OCI-LY3 (cell line): ENCODE measurements at regions not wholly inside any gene's neighbourhood (a gene's known extent, or its start where the extent isn't known, plus 50 kb on each side); places are given as distances from the start of the nearest gene placed in this dataset.

Experiments used
- H2AFZ ChIP-seq: fragments of 200-600, 300-600 bp; shearing (Covaris generic); 2 replicates; pipeline ENCODE4 v1.6.0; 2014; ENCODE audit warnings: antibody characterized with exemption, low read depth, low read length
- H3K27ac ChIP-seq: fragments of 200-600, 300-600 bp; sonication (generic); 2 replicates; pipeline ENCODE4 v1.5.1; 2014; ENCODE audit warnings: mild to moderate bottlenecking, low read length, moderate library complexity, mixed read lengths
- H3K27me3 ChIP-seq: fragments of 200-600, 300-600 bp; sonication (generic); 2 replicates; pipeline ENCODE4 v1.6.1; 2014; ENCODE audit warnings: low read depth, low read length, mixed read lengths
- H3K36me3 ChIP-seq: fragments of 200-600, 300-600 bp; sonication (generic); replicated peaks from 2 replicates; pipeline ENCODE3; 2014; ENCODE audit warnings: low read depth, low read length, mixed read lengths
- H3K4me1 ChIP-seq: fragments of 300-600, 200-600 bp; sonication (generic); 2 replicates; pipeline ENCODE4 v1.6.1; 2014; ENCODE audit warnings: low read length, mixed read lengths
- H3K4me2 ChIP-seq: fragments of 200-600, 300-600 bp; sonication (generic); 2 replicates; pipeline ENCODE4 v1.6.1; 2014; ENCODE audit warnings: low read length, mixed read lengths
- H3K4me3 ChIP-seq: fragments of 300-600, 200-600 bp; sonication (generic); 2 replicates; pipeline ENCODE4 v1.5.1; 2014; ENCODE audit warnings: antibody characterized with exemption, mild to moderate bottlenecking, low read length, moderate library complexity
- H3K79me2 ChIP-seq: fragments of 300-600, 200-600 bp; shearing (Covaris generic); 2 replicates; pipeline ENCODE4 v1.6.1; 2014; ENCODE audit warnings: mild to moderate bottlenecking, low read length, mixed read lengths
- H3K9ac ChIP-seq: fragments of 300-600, 200-600 bp; shearing (Covaris generic); 2 replicates; pipeline ENCODE4 v1.6.0; 2014; ENCODE audit warnings: mild to moderate bottlenecking, low read length, moderate library complexity
- H3K9me3 ChIP-seq: fragments of 200-600, 300-600 bp; shearing (Covaris generic); 2 replicates; pipeline ENCODE4 v1.6.1; 2014; ENCODE audit warnings: low read length, mixed read lengths; ENCODE audit not compliant: insufficient read depth
- H4K20me1 ChIP-seq: fragments of 200-600, 300-600 bp; sonication (generic); 2 replicates; pipeline ENCODE4 v1.6.1; 2016; ENCODE audit warnings: low read length, mixed read lengths; ENCODE audit not compliant: insufficient read depth
- EZH2phosphoT487 ChIP-seq: fragments of 200-600 bp; shearing (Covaris generic); IDR thresholded peaks from 2 replicates; pipeline ENCODE4 v1.6.1; 2018; ENCODE audit warnings: antibody characterized with exemption, mixed run types, low read depth
- TF ChIP-seq, protein P1 (sequence below): fragments of 200-600, 300-600 bp; sonication (generic); IDR thresholded peaks from 2 replicates; pipeline ENCODE4 v1.5.1; 2014; ENCODE audit warnings: antibody characterized with exemption, low read length, low read depth

DNA sequence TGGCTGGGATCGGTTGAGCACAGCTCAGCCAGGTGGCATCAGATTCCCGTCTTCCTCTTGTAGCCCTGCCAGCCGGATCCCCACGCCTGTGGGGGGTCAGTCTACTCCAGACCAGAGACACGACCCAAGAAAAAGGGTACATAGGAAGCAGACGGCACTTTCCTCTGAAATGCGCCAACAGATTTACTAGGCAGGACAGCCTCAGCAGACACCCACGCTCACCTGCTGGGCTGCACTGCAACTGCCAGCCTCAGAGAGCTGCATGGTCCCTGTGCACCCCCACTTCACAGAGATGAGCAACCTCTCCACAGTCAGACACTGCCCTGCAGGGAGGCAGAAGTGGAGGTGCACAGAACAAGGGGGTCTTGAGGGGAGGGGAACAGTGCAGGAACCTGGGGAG lies 75.7 kb upstream of the OTOS start:
- Histone ChIP-seq H2AFZ (no peak overlapping the region), H3K36me3 (no peaks in the 10 kb centered on the region), H3K27ac (no peak overlapping the region), H3K9ac (no peak overlapping the region), H3K4me1 (no peaks in the 10 kb centered on the region), H3K27me3 (no peaks in the 10 kb centered on the region), H3K4me3 (no peak overlapping the region), H3K4me2 (no peak overlapping the region), H3K79me2 (no peaks in the 10 kb centered on the region), H4K20me1 (no peaks in the 10 kb centered on the region), H3K9me3 (no peaks in the 10 kb centered on the region)
- TF ChIP-seq, protein P1, sequence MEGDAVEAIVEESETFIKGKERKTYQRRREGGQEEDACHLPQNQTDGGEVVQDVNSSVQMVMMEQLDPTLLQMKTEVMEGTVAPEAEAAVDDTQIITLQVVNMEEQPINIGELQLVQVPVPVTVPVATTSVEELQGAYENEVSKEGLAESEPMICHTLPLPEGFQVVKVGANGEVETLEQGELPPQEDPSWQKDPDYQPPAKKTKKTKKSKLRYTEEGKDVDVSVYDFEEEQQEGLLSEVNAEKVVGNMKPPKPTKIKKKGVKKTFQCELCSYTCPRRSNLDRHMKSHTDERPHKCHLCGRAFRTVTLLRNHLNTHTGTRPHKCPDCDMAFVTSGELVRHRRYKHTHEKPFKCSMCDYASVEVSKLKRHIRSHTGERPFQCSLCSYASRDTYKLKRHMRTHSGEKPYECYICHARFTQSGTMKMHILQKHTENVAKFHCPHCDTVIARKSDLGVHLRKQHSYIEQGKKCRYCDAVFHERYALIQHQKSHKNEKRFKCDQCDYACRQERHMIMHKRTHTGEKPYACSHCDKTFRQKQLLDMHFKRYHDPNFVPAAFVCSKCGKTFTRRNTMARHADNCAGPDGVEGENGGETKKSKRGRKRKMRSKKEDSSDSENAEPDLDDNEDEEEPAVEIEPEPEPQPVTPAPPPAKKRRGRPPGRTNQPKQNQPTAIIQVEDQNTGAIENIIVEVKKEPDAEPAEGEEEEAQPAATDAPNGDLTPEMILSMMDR, result no peak
- no peak for TF ChIP-seq EZH2phosphoT487

DNA sequence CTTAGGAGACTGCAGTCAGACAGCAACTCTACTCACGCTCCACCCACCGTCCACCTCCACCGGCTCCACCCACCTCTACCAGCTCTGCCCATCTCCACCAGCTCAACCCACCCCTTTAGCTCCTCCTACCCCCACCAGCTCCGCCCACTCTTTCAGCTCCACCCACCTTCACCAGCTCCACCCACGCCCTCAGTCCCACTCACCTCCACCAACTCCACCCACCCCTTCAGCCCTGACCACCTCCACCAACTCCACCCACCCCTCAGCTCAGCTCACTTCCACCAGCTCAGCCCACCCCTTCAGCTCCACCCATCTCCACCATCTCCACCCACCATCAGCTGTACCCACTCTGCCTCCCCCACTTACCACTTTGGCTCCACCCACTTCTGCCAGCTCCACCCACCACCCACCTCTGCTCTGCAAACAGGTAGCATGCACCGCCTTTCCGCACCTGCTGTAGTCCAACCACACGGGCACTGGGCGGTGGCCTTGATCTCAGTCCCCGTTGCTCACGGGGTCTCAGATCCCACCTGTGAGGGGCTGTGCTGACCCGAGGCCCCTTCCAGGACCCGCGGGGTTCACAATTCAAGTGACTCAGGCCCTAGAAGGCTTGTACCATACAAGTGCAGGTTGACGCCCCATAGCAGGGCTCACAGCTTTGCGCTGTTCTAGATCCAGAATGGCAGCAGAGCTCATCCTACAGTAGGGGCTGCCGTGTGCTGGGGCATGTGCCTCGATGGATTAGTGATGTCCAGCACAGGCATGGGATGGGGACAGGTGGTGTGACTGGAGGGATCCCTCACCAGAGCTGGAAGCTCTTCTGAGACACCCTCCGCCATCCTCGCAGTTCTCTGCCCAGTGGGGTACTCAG lies 77.2 kb upstream of the OTOS start:
- Histone ChIP-seq H3K79me2 (no peaks in the 10 kb centered on the region), H3K36me3 (no peaks in the 10 kb centered on the region), H3K4me3 (no peak overlapping the region), H3K9ac (no peak overlapping the region), H3K4me1 (no peaks in the 10 kb centered on the region), H2AFZ (no peak overlapping the region), H3K27ac (no peak overlapping the region), H3K9me3 (no peaks in the 10 kb centered on the region), H3K4me2 (no peak overlapping the region), H4K20me1 (no peaks in the 10 kb centered on the region), H3K27me3 (no peaks in the 10 kb centered on the region)
- TF ChIP-seq, protein P1, result no peak
- no peak for TF ChIP-seq EZH2phosphoT487

DNA sequence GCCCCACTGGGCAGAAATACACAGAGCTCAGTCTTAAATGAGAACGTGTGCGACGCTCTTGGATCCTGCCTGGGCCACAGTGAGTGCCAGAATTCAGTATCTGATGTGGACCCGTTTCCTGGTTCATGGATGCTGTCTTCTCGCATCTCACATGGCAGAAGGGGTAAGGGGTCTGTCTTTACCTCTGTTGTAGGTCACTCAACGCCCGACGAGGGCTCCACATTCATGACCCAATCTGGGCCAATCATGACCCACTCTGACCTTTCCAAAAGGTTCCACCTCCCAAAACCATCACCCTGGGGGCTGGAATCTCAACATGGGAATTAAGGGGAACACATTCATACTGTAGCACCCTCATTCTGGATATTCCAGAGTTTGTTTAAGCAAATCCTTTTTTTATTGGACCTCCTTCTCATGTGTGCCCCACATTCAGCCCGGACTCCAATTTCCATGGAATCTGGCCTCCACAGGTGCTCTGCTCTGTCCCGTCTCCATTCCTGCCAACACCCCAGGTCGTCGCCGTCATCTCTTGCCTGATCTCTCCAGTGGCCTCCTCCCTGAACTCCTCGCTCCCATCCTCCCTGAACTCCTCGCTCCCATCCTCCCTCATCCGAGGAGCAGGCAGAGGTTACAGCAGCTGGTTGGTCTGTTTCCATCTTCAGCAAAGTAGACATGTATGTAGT lies 78.9 kb upstream of the OTOS start:
- TF ChIP-seq, protein P1, result no peak
- TF ChIP-seq EZH2phosphoT487, result no peak
- no peak overlapping the region for H3K27ac ChIP-seq
- no peak overlapping the region for H3K4me2 ChIP-seq
- no peak overlapping the region for H2AFZ ChIP-seq
- H3K27me3 ChIP-seq, result 0 out of 2 replicates have a peak, but pooled peaks cover 4% of the 10 kb centered on the region
- H3K4me3 ChIP-seq, result no peak overlapping the region
- no peaks in the 10 kb centered on the region for H4K20me1 ChIP-seq
- H3K4me1 ChIP-seq, result no peaks in the 10 kb centered on the region
- no peak overlapping the region for H3K9ac ChIP-seq
- H3K36me3 ChIP-seq, result no peaks in the 10 kb centered on the region
- no peaks in the 10 kb centered on the region for H3K79me2 ChIP-seq
- H3K9me3 ChIP-seq, result no peaks in the 10 kb centered on the region

DNA sequence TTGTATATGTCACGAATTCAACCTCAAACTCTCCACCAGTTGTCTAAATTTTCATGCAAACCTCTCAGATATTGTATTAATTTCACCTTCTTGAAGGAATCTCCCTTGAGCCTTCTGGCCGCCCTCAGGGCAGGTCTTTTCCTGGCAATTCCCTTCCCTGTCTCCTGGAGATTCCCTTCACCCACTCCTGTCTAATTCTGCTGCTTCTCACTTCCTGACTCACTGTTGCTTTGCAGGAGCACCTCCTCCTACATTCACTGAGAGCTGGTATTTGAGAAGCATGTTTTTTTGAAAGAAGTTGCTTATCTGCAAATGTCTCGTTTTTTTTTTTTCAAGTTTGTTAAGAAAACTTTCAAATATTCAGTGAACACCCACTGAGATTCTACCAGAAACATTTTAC lies 79.9 kb upstream of the OTOS start:
- Histone ChIP-seq H3K79me2 (no peaks in the 10 kb centered on the region), H3K9me3 (no peaks in the 10 kb centered on the region), H3K4me3 (no peak overlapping the region), H3K4me2 (no peak overlapping the region), H3K36me3 (no peaks in the 10 kb centered on the region), H3K27ac (no peak overlapping the region), H2AFZ (no peak overlapping the region), H3K4me1 (no peaks in the 10 kb centered on the region), H4K20me1 (no peaks in the 10 kb centered on the region), H3K27me3 (0 out of 2 replicates have a peak, but pooled peaks cover 4% of the 10 kb centered on the region), H3K9ac (no peak overlapping the region)
- TF ChIP-seq EZH2phosphoT487, result no peak
- TF ChIP-seq, protein P1, result no peak
